MM.1S (cell line): ENCODE measurements at regions not wholly inside any gene's neighbourhood (a gene's known extent, or its start where the extent isn't known, plus 50 kb on each side); places are given as distances from the start of the nearest gene placed in this dataset.

Experiments
- CTCF ChIP-seq: fragments of 300-600 bp; sonication (generic); IDR thresholded peaks from 2 replicates; pipeline ENCODE4 v1.5.1; 2016; ENCODE audit warnings: antibody characterized with exemption, low read length, mixed read lengths
- EZH2 ChIP-seq: fragments of 300-600 bp; sonication (generic); optimal IDR thresholded peaks from 2 replicates; pipeline ENCODE3; 2017; ENCODE audit warnings: low read depth, mild to moderate bottlenecking, antibody characterized with exemption, low read length, mixed read lengths
- EZH2phosphoT487 ChIP-seq: fragments of 300-600 bp; sonication (generic); IDR thresholded peaks from 2 replicates; pipeline ENCODE4 v1.6.1; 2018; ENCODE audit warnings: antibody characterized with exemption, low read length

- TF ChIP-seq EZH2phosphoT487: no peak
- no peak for TF ChIP-seq CTCF
- TF ChIP-seq EZH2: no peak
Measured at GRCh38 chr13:80825276-80825675, 484.4 kb upstream of the SPRY2 start.
